HG02970 (cell line): ENCODE measurements at regions not wholly inside any gene's neighbourhood (a gene's known extent, or its start where the extent isn't known, plus 50 kb on each side); places are given as distances from the start of the nearest gene placed in this dataset.

Source experiments
- ATAC-seq: cut with Tn5 transposase; IDR thresholded peaks from one replicate; pipeline ENCODE4 v1.9.1; 2021; ENCODE audit warnings: mild to moderate bottlenecking, moderate library complexity, moderate number of reproducible peaks; ENCODE audit not compliant: unreplicated experiment, low FRiP score

- ATAC-seq, result no peak
These were observed 486.5 kb downstream of the ARAP2 start for GRCh38 chr4:35757836-35758235.

- ATAC-seq, result no peak
These were observed 483.5 kb downstream of the ARAP2 start for GRCh38 chr4:35760807-35761206.

- ATAC-seq, result no peak
These were observed 472.7 kb downstream of the ARAP2 start for GRCh38 chr4:35771571-35771970.

GRCh38 chr4:35772291-35772690 lies 472.0 kb downstream of the ARAP2 start:
- no peak for ATAC-seq

- ATAC-seq, result no peak
These were observed 454.3 kb downstream of the ARAP2 start for GRCh38 chr4:35789899-35790574.

GRCh38 chr4:35793045-35793722 lies 451.1 kb downstream of the ARAP2 start:
- no peak for ATAC-seq

GRCh38 chr4:35793766-35794165 lies 450.5 kb downstream of the ARAP2 start:
- ATAC-seq, result no peak

- ATAC-seq, result no peak
These were observed 443.6 kb downstream of the ARAP2 start for GRCh38 chr4:35800669-35801068.

- no peak for ATAC-seq
These were observed 441.7 kb downstream of the ARAP2 start for GRCh38 chr4:35802644-35803043.

GRCh38 chr4:35818520-35818919 lies 425.8 kb downstream of the ARAP2 start:
- ATAC-seq, result no peak

- no peak for ATAC-seq
These were observed 424.3 kb downstream of the ARAP2 start for GRCh38 chr4:35820003-35820402.

- ATAC-seq, result no peak
These were observed 420.1 kb downstream of the ARAP2 start for GRCh38 chr4:35824231-35824630.

GRCh38 chr4:35835893-35836292 lies 408.4 kb downstream of the ARAP2 start:
- no peak for ATAC-seq

- no peak for ATAC-seq
These were observed 407.7 kb downstream of the ARAP2 start for GRCh38 chr4:35836596-35836995.

- ATAC-seq, result no peak
These were observed 377.3 kb downstream of the ARAP2 start for GRCh38 chr4:35867057-35867456.

- no peak for ATAC-seq
These were observed 372.0 kb downstream of the ARAP2 start for GRCh38 chr4:35872273-35872672.

GRCh38 chr4:35879479-35879878 lies 364.8 kb downstream of the ARAP2 start:
- no peak for ATAC-seq

- no peak for ATAC-seq
These were observed 361.2 kb downstream of the ARAP2 start for GRCh38 chr4:35883108-35883507.

- ATAC-seq, result no peak
These were observed 359.4 kb downstream of the ARAP2 start for GRCh38 chr4:35884714-35885480.

GRCh38 chr4:35897808-35898207 lies 346.5 kb downstream of the ARAP2 start:
- ATAC-seq, result no peak
